ENCODE measurements at regions not wholly inside any gene's neighbourhood (a gene's known extent, or its start where the extent isn't known, plus 50 kb on each side); places are given as distances from the start of the nearest gene placed in this dataset.

GRCh38 chr16:9328411-9328810 is 237.0 kb downstream of the HAPSTR1 start:
- Histone ChIP-seq H3K36me3 (no peaks in the 10 kb centered on the region), H3K27me3 (no peaks in the 10 kb centered on the region), H3K9me3 (no peaks in the 10 kb centered on the region), H3K27ac (no peak overlapping the region), H3K4me1 (no peaks in the 10 kb centered on the region), H3K4me3 (no peak overlapping the region)
- DNase-seq = no peak
- in situ Hi-C loops (cut with MboI; ENCODE audit: low sequenced_read_pairs in 4 of 4) = no loop called here
- no peak for TF ChIP-seq POLR2A (IDR thresholded peaks at IDR 0.05)
- TF ChIP-seq, protein P1, sequence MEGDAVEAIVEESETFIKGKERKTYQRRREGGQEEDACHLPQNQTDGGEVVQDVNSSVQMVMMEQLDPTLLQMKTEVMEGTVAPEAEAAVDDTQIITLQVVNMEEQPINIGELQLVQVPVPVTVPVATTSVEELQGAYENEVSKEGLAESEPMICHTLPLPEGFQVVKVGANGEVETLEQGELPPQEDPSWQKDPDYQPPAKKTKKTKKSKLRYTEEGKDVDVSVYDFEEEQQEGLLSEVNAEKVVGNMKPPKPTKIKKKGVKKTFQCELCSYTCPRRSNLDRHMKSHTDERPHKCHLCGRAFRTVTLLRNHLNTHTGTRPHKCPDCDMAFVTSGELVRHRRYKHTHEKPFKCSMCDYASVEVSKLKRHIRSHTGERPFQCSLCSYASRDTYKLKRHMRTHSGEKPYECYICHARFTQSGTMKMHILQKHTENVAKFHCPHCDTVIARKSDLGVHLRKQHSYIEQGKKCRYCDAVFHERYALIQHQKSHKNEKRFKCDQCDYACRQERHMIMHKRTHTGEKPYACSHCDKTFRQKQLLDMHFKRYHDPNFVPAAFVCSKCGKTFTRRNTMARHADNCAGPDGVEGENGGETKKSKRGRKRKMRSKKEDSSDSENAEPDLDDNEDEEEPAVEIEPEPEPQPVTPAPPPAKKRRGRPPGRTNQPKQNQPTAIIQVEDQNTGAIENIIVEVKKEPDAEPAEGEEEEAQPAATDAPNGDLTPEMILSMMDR (IDR thresholded peaks at IDR 0.05 in 4 of 5, conservative IDR thresholded peaks at IDR 0.05 in 1 of 5) = no peak
- no peak for ATAC-seq
- intact Hi-C loops (cut with DNase I; ENCODE audit: low total_unique reads) = no loop called here

DNA sequence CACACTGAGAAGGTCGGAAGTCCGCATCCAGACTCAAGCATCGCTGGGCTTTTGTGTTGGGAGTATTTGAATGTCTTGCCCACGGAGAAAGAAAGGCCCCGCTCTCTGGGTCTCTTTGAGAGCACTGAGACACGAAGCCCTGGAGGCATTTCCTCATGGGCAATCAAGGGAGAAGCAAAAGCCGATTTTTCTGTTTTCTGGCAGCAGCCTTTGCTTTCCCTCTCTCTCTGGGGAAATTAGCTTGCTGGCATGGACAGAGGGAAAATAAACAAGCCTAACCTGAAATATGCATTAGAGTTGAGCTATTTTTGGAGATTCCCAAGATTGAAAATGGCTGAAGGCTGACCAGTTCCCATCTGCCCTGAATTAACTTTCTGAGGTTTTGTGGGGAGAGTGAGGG is 238.7 kb downstream of the HAPSTR1 start:
- TF ChIP-seq POLR2A (IDR thresholded peaks at IDR 0.05) = no peak
- TF ChIP-seq, protein P1 (IDR thresholded peaks at IDR 0.05 in 4 of 5, conservative IDR thresholded peaks at IDR 0.05 in 1 of 5) = no peak

GRCh38 chr16:9331503-9331902 is 240.1 kb downstream of the HAPSTR1 start:
- DNase-seq (no peak), ATAC-seq (no peak)
- H3K36me3 ChIP-seq = no peaks in the 10 kb centered on the region
- no peak overlapping the region for H3K27ac ChIP-seq
- no peak overlapping the region for H3K4me3 ChIP-seq
- intact Hi-C loops (cut with DNase I; ENCODE audit: low total_unique reads) = no loop called here
- no peaks in the 10 kb centered on the region for H3K9me3 ChIP-seq
- in situ Hi-C loops (cut with MboI; ENCODE audit: low sequenced_read_pairs in 4 of 4) = no loop called here
- H3K27me3 ChIP-seq = no peaks in the 10 kb centered on the region
- no peaks in the 10 kb centered on the region for H3K4me1 ChIP-seq
- TF ChIP-seq, protein P1 (IDR thresholded peaks at IDR 0.05 in 4 of 5, conservative IDR thresholded peaks at IDR 0.05 in 1 of 5) = no peak
- TF ChIP-seq POLR2A (IDR thresholded peaks at IDR 0.05) = no peak

More for the DNA sequence above, 238.7 kb downstream of the HAPSTR1 start:
- H3K4me1 ChIP-seq = no peaks in the 10 kb centered on the region
- no peaks in the 10 kb centered on the region for H3K9me3 ChIP-seq
- ATAC-seq (no peak), DNase-seq (no peak)
- in situ Hi-C loops (cut with MboI; ENCODE audit: low sequenced_read_pairs in 4 of 4) (no loop called here), intact Hi-C loops (cut with DNase I; ENCODE audit: low total_unique reads) (no loop called here)
- H3K36me3 ChIP-seq = no peaks in the 10 kb centered on the region
- H3K4me3 ChIP-seq = no peak overlapping the region
- H3K27ac ChIP-seq = no peak overlapping the region
- H3K27me3 ChIP-seq = no peaks in the 10 kb centered on the region

DNA sequence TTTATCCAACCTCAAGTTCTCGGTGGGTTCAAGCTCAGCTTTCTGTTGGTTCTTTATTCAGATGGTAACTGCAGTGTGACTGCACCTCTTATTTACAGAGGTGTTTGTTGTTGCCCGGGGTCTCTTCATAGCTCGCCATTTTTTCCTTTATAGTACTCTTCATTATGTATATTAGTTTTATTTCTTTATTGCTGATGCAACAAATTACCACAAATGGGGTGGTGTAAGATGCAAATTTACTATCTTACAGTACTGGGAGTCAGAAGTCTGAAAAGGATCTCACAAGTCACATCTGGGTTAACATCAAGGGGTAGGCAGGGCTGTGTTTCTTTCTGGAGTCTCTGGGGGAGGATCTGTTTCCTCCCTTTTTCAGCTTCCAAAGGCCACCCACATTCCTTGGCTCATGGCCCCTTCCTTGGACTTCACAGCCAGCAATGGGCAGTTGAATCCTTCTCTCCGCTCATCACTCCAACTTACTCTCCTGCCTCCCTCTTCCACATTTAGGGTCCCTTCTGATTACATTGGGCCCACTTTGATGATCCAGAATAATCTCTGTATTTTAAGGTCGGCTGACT is 241.2 kb downstream of the HAPSTR1 start:
- in situ Hi-C loops (cut with MboI; ENCODE audit: low sequenced_read_pairs in 4 of 4) = no loop called here
- Histone ChIP-seq H3K4me3 (no peak overlapping the region), H3K4me1 (no peaks in the 10 kb centered on the region), H3K9me3 (no peaks in the 10 kb centered on the region), H3K27ac (no peak overlapping the region), H3K27me3 (no peaks in the 10 kb centered on the region), H3K36me3 (no peaks in the 10 kb centered on the region)
- intact Hi-C loops (cut with DNase I; ENCODE audit: low total_unique reads) = no loop called here
- ATAC-seq (no peak), DNase-seq (no peak)
- no peak for TF ChIP-seq POLR2A (IDR thresholded peaks at IDR 0.05)
- TF ChIP-seq, protein P1 (IDR thresholded peaks at IDR 0.05 in 4 of 5, conservative IDR thresholded peaks at IDR 0.05 in 1 of 5) = no peak

DNA sequence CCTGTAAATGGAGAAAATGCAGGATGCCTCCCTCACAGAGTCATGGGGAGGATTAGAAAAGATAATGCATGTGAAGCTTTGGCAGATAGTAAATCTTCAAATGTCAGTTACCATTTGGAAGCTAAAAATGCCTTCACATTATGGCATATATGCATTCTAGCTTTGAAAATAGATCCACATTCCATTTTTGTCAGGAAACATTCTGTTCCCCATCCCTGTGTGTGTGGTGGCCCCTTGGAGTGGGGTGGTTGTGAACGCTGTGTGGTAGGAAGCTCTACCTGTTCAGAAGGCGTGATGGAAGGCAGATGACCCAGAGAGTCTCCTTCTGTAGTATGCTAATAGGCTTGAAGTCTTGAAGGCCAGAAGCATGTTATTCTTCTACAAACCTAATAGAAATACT is 242.0 kb downstream of the HAPSTR1 start:
- ATAC-seq = no peak
- in situ Hi-C loops (cut with MboI; ENCODE audit: low sequenced_read_pairs in 4 of 4) = no loop called here
- TF ChIP-seq POLR2A (IDR thresholded peaks at IDR 0.05) = no peak
- TF ChIP-seq, protein P1 (IDR thresholded peaks at IDR 0.05 in 4 of 5, conservative IDR thresholded peaks at IDR 0.05 in 1 of 5) = no peak

More for the DNA sequence above, 242.0 kb downstream of the HAPSTR1 start:
- no peaks in the 10 kb centered on the region for H3K4me1 ChIP-seq
- intact Hi-C loops (cut with DNase I; ENCODE audit: low total_unique reads) = no loop called here
- H3K36me3 ChIP-seq = no peaks in the 10 kb centered on the region
- H3K27me3 ChIP-seq = no peaks in the 10 kb centered on the region
- H3K27ac ChIP-seq = no peak overlapping the region
- DNase-seq = no peak
- H3K9me3 ChIP-seq = no peaks in the 10 kb centered on the region
- no peak overlapping the region for H3K4me3 ChIP-seq
